GM21576 (cell line): ENCODE measurements at regions not wholly inside any gene's neighbourhood (a gene's known extent, or its start where the extent isn't known, plus 50 kb on each side); places are given as distances from the start of the nearest gene placed in this dataset.

Experiments used
- ATAC-seq: cut with Tn5 transposase; IDR thresholded peaks from one replicate; pipeline ENCODE4 v1.9.1; 2021; ENCODE audit warnings: mild to moderate bottlenecking, moderate library complexity; ENCODE audit not compliant: unreplicated experiment

- no peak for ATAC-seq
Observed at GRCh38 chr1:82284213-82284612, 483.5 kb downstream of the ADGRL2 start.

- ATAC-seq, result no peak
Observed at GRCh38 chr1:82279241-82279640, 478.5 kb downstream of the ADGRL2 start.

DNA sequence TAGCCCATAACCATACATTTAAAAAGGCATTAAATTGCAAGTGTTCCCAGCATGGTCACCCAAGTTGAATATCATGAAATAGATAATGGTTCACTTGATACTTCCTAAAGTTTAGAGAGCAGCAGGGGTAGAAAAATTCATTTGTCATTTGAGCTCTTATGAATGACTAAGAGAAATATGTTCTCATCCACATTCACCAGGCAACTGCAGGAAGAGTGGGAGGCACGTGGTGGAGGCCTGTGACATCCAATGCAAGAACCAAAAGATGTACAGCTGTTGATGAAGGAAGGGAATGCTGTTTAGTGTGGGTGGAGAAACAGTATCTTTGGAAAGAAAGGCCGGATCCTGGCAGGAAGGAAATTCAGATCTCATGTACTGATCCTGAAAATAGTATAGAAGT is 473.1 kb downstream of the ADGRL2 start:
- no peak for ATAC-seq

DNA sequence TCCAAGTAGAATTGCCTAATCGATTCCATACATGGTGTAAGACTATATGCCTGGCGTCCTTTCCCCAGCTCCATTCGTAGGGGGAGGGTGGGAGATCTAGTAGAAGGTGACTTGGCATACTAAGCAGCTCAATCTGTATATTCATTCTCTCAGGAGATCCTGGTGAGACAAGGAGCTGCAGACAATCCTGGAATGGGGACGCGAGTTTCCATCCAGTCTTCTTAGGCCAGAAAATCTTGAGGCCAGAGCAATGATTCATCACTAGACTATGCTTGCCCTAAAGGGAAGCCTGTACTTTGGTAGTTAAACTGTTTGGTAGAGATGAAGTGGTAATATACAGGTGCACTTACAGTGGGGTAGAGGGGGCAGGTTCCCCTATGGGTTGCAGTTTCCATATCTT is 468.7 kb downstream of the ADGRL2 start:
- no peak for ATAC-seq

GRCh38 chr1:82268826-82269225 is 468.1 kb downstream of the ADGRL2 start:
- ATAC-seq, result no peak

- no peak for ATAC-seq
Observed at GRCh38 chr1:82266351-82266750, 465.6 kb downstream of the ADGRL2 start.

- ATAC-seq, result no peak
Observed at GRCh38 chr1:82265436-82265835, 464.7 kb downstream of the ADGRL2 start.

GRCh38 chr1:82264802-82265201 is 464.1 kb downstream of the ADGRL2 start:
- no peak for ATAC-seq

DNA sequence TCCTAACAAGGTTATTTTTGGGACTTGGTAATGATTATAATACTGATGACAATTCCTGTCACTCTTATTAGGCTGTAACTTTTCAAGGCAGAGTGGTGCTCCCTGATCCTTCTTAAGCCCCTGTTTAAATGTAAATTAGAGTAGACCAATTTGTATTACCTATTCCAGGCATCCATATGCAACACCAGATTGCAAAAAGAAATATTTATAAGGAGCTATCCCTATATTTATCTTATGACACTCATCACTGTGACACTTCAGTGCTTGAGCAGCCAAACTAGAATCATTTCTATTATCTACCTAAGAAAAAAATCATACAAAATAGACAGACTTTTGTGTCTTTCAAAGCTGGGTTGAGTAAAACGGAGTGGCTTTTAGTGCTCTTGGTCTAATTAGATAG is 462.7 kb downstream of the ADGRL2 start:
- ATAC-seq, result no peak

- ATAC-seq, result no peak
Observed at GRCh38 chr1:82260666-82261065, 459.9 kb downstream of the ADGRL2 start.

- ATAC-seq, result no peak
Observed at GRCh38 chr1:82260051-82260450, 459.3 kb downstream of the ADGRL2 start.

DNA sequence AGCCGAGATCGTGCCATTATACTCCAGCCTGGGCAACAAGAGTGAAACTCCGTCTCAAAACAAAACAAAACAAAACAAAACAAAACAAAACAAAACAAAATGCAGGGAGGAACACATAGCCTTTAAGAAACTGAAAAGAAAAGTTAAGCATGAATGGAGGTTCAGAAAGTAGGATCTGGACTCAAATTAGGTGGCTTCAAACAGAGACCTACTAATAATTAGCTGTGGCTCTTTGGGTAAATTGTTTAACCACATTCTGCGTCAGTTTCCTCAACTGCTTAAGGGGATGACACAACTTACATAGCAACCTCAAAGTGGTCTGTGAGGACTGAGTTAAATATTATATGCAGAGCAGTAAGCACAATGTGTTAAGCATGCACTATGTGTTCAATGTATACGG is 458.2 kb downstream of the ADGRL2 start:
- no peak for ATAC-seq

DNA sequence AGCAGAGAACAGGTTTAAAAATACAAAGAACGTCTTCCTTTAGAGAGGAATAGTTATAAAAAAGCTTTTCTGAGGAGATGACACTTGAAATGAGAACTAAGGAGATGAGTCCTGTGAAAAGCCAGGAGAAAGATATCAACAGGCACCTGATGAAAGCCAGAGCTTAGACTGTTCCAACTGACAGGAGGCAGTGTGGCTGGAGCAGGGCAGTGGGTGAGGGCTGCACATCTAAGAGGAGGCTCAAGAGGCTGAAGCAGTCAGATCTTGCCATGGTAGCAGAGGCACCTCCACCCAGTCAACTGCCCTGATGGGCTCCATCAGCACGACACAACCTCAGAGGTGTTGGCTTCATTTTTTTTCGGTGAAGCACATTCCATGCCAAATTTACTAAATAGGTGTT is 445.3 kb downstream of the ADGRL2 start:
- no peak for ATAC-seq

DNA sequence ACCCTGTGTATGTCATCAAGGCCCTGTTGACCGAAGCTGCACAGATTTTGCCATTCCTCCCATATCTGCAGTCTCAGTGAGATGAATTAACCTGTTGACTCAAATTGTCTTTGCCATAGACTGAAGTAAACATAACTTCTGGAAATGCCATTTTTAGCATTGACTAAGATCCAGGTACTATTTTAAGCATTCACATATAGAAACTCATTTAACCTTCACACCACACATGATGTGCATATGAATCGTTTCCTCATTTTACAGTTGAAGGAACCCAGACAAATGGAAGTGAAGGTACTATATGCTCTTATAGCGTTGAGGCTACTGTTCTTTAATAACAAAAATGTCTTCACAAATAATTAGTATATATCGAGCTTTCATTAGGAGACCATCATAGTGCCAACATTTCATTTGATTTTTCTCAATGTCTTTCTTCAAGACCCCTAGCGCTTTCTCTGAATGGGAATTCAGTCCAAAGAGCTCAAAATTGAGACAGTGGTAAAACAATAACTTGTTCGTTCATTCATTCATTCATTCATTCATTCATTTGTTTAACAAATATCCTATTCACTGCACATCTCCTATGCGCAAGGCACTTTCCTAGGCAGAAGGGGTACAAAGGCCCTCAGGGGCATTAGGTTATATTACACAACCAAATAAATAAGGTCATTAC is 444.7 kb downstream of the ADGRL2 start:
- ATAC-seq, result no peak

GRCh38 chr1:82240571-82240970 is 439.8 kb downstream of the ADGRL2 start:
- no peak for ATAC-seq

GRCh38 chr1:82230667-82231066 is 429.9 kb downstream of the ADGRL2 start:
- no peak for ATAC-seq

DNA sequence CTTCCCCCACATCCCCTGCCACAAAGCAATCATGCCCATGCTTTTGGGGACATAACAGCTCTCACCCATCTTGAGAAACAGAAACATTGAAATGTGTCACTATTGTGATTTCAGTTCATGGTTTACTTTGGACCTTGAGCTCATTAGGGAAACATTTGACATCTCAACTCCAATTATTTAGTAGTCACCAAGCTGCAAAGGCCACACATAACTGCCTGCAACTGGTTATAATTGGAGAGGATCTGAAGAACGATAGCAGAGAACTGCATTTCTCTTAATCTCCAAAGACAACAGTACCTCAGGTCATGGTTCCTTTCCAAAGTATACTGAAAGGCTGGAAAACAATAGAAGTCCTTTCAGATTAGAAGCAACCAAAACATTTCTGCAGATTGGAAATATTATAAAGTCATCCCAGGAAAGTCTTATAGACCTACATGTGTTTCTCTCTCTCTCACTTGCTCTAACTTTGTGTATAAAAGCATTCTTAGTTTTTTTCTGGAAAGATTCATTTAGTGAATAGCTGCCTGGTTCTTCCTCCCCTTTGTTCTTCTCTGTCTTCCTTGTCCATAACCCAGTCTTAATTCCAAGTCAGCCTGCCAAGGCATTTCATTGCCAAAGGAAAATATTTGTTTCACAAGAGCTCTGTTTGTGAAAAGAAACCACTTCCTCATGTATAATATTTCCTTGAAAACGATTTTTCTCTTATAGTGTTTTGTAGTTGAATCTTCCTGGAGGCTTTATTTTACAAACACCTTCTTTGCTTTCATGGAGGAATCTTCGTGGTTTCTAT is 426.8 kb downstream of the ADGRL2 start:
- ATAC-seq, result no peak

DNA sequence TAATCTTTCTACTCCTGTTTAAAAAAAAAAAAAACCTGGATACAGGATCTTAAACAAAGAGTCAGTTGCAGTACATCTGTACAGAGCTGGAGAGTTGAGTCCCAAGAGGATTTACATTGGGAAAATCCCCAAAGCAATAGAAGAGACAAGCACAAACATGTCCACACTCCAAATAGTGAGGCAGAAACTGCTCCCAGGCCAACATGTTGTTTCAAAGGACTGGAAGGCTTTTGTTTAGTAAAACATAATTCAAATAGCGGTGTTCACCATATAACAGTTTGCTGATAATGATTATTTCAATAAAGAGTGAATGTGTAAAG is 425.4 kb downstream of the ADGRL2 start:
- ATAC-seq, result no peak

DNA sequence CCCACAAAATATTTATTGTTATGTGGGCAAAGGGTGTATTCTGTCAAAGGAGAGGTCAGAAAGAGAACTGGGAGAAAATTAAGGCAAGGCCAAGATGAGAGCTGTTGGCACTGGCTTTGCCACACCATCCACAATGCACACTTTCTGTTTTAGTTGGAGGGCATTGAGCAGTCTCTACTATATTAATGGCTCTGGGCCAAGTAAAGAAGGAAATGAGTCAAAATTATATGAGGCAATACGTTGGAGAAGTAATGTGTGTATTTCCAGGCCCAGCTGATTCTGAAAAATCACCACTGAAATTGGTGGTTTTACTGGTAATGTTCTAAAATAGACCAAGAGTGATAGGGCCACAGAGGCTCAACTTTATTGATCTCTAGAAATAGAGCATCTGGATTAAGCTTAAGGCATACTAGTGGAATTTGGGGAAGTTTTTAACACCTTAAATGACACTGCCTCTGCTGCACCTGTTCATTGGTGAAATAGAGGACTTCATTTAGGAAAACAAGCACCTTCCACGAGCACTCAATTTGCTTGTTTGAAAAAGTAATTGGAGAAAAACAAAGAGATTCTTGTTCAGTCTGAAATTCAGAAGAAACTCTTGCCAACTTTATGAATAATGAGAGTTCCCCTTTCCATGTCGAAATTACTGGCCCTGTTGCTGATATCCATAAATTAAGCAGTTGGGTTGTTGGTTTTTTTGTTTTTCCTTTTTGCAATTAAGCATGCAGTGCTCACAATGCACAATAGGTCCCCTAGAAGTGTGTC is 424.9 kb downstream of the ADGRL2 start:
- peak; percentile 75 for ATAC-seq

- ATAC-seq, result no peak
Observed at GRCh38 chr1:82223091-82223490, 422.4 kb downstream of the ADGRL2 start.

- ATAC-seq, result no peak
Observed at GRCh38 chr1:82221721-82222120, 421.0 kb downstream of the ADGRL2 start.

- ATAC-seq, result no peak
Observed at GRCh38 chr1:82220754-82221153, 420.0 kb downstream of the ADGRL2 start.
